H1 (cell line): ENCODE measurements at regions not wholly inside any gene's neighbourhood (a gene's known extent, or its start where the extent isn't known, plus 50 kb on each side); places are given as distances from the start of the nearest gene placed in this dataset.

Experiments used
- CTCF ChIA-PET: fragments of 300-600 bp; sonication (Branson Sonifier 250); formaldehyde crosslinking; loops from one replicate; lab custom pipeline; 2021; ENCODE audit not compliant: partially characterized antibody; lab: Charles Lee
- POLR2A ChIA-PET: fragments of 300-600 bp; sonication (Branson Sonifier 250); formaldehyde crosslinking; loops from one replicate; lab custom pipeline; 2021; ENCODE audit warnings: inconsistent platforms; ENCODE audit not compliant: partially characterized antibody; lab: Charles Lee
- DNase-seq, 2 experiments: peaks; one replicate each; pipeline versions ENCODE4 v3.0.0 to v3.0.0-alpha.2; 2010 to 2022; ENCODE audit warnings: low spot score in 2 of 2, low read depth in 1 of 2, mixed read lengths in 1 of 2
- FAIRE-seq: peaks from 2 replicates; lab custom pipeline; 2011; peaks lifted over from hg19 to GRCh38; lab: Jason Lieb, UNC
- H2AFZ ChIP-seq: 2 replicates; pipeline ENCODE4 v1.8.1; 2012; ENCODE audit warnings: low read length, inconsistent platforms
- H2AK5ac ChIP-seq: 2 replicates; pipeline ENCODE4 v1.6.1; 2013; ENCODE audit warnings: low read depth, low read length
- H2BK120ac ChIP-seq: replicated peaks from 2 replicates; pipeline ENCODE3; 2013; ENCODE audit warnings: low read depth, low read length, inconsistent platforms
- H2BK12ac ChIP-seq: 2 replicates; pipeline ENCODE4 v1.6.1; 2013; ENCODE audit warnings: low read depth, low read length
- H2BK15ac ChIP-seq: 2 replicates; pipeline ENCODE4 v1.6.1; 2013; ENCODE audit warnings: low read length
- H2BK20ac ChIP-seq: 2 replicates; pipeline ENCODE4 v1.6.1; 2013; ENCODE audit warnings: low read length
- H2BK5ac ChIP-seq: 2 replicates; pipeline ENCODE4 v1.6.1; 2013; ENCODE audit warnings: low read depth, low read length
- H3K14ac ChIP-seq: 2 replicates; pipeline ENCODE4 v1.6.1; 2013; ENCODE audit warnings: inconsistent platforms; ENCODE audit not compliant: insufficient read length
- H3K18ac ChIP-seq: 2 replicates; pipeline ENCODE4 v1.6.1; 2013; ENCODE audit warnings: low read length; ENCODE audit errors: extremely low read depth
- H3K23ac ChIP-seq: 2 replicates; pipeline ENCODE4 v1.6.1; 2013; ENCODE audit warnings: inconsistent platforms; ENCODE audit not compliant: insufficient read length
- H3K23me2 ChIP-seq: 2 replicates; pipeline ENCODE4 v1.6.1; 2013; ENCODE audit warnings: low read depth, low read length
- H3K27ac ChIP-seq: 2 replicates; pipeline ENCODE4 v1.6.1; 2011; ENCODE audit warnings: low read depth, low read length, inconsistent platforms
- H3K27me3 ChIP-seq, 4 experiments: replicated peaks in 1 of 4; 1 replicate in 1 of 4; 2 replicates in 3 of 4; pipeline versions ENCODE4 v1.6.1 to v1.8.1; 2011 to 2013; ENCODE audit warnings: low read length in 3 of 4, mild to moderate bottlenecking in 3 of 4, inconsistent platforms in 2 of 4, mixed read lengths in 2 of 4, moderate library complexity in 1 of 4; ENCODE audit not compliant: control insufficient read depth in 3 of 4, insufficient read depth in 3 of 4; ENCODE audit errors: extremely low read depth in 1 of 4
- H3K36me3 ChIP-seq, 4 experiments: 2 replicates each; pipeline versions ENCODE4 v1.6.1 to v1.8.1; 2011 to 2013; ENCODE audit warnings: mild to moderate bottlenecking in 4 of 4, low read length in 3 of 4, moderate library complexity in 2 of 4, control low read depth in 1 of 4, inconsistent platforms in 1 of 4; ENCODE audit not compliant: insufficient read depth in 4 of 4, control insufficient read depth in 2 of 4
- H3K4ac ChIP-seq: replicated peaks from 2 replicates; pipeline ENCODE3; 2013; ENCODE audit warnings: low read length, low read depth, mixed read lengths, inconsistent platforms; ENCODE audit not compliant: insufficient read length
- H3K4me1 ChIP-seq, 4 experiments: replicated peaks in 1 of 4; 1 replicate in 1 of 4; 2 replicates in 3 of 4; pipeline versions ENCODE4 v1.6.1 to v1.8.1; 2011 to 2013; ENCODE audit warnings: low read length in 3 of 4, inconsistent platforms in 2 of 4, mixed read lengths in 1 of 4; ENCODE audit not compliant: insufficient read depth in 4 of 4, control insufficient read depth in 3 of 4
- H3K4me2 ChIP-seq, 2 experiments: 2 replicates each; pipeline versions ENCODE4 v1.6.1 to v1.8.1; 2011 to 2013; ENCODE audit warnings: low read depth in 2 of 2, low read length in 2 of 2, control low read depth in 1 of 2, inconsistent platforms in 1 of 2, mild to moderate bottlenecking in 1 of 2; ENCODE audit not compliant: insufficient read depth in 1 of 2
- H3K4me3 ChIP-seq, 4 experiments: fragments of 200-600, 300-600 bp in 1 of 4; sonication (generic), shearing (Covaris generic), sonication (Bioruptor Twin) in 1 of 4; 2 replicates each; pipeline versions ENCODE4 v1.5.1 to v1.8.1; 2011 to 2016; ENCODE audit warnings: low read length in 4 of 4, low read depth in 3 of 4, control low read depth in 2 of 4, inconsistent platforms in 2 of 4, mild to moderate bottlenecking in 2 of 4, mixed read lengths in 1 of 4, moderate library complexity in 1 of 4; ENCODE audit not compliant: insufficient read depth in 2 of 4; ENCODE audit errors: extremely low read depth in 1 of 4
- H3K56ac ChIP-seq: replicated peaks from 2 replicates; pipeline ENCODE3; 2013; ENCODE audit warnings: low read depth, mild to moderate bottlenecking, mixed read lengths, low read length, inconsistent platforms; ENCODE audit not compliant: insufficient read length
- H3K79me1 ChIP-seq: 2 replicates; pipeline ENCODE4 v1.6.1; 2013; ENCODE audit warnings: low read depth, low read length, control low read depth
- H3K79me2 ChIP-seq, 2 experiments: 2 replicates each; pipeline versions ENCODE4 v1.6.1 to v1.8.1; 2012 to 2013; ENCODE audit warnings: low read length in 2 of 2, mild to moderate bottlenecking in 2 of 2, inconsistent platforms in 1 of 2; ENCODE audit not compliant: insufficient read depth in 2 of 2, control insufficient read depth in 1 of 2
- H3K9ac ChIP-seq, 4 experiments: replicated peaks in 1 of 4; 1 replicate in 1 of 4; 2 replicates in 3 of 4; pipeline versions ENCODE4 v1.6.1 to v1.8.1; 2011 to 2013; ENCODE audit warnings: low read depth in 3 of 4, low read length in 3 of 4, control low read depth in 2 of 4, mild to moderate bottlenecking in 2 of 4, moderate library complexity in 2 of 4, inconsistent platforms in 1 of 4; ENCODE audit errors: extremely low read depth in 1 of 4
- H3K9me3 ChIP-seq, 2 experiments: 2 replicates each; pipeline versions ENCODE4 v1.6.1 to v1.8.1; 2012 to 2013; ENCODE audit warnings: mild to moderate bottlenecking in 2 of 2, moderate library complexity in 2 of 2, control low read depth in 1 of 2, inconsistent platforms in 1 of 2, low read depth in 1 of 2, low read length in 1 of 2, mixed read lengths in 1 of 2; ENCODE audit not compliant: insufficient read depth in 2 of 2
- H4K20me1 ChIP-seq, 2 experiments: replicated peaks in 1 of 2; 2 replicates each; pipeline versions ENCODE3 to v1.8.1; 2011 to 2013; ENCODE audit warnings: inconsistent platforms in 2 of 2, low read length in 2 of 2, mild to moderate bottlenecking in 1 of 2; ENCODE audit not compliant: insufficient read depth in 2 of 2, control insufficient read depth in 1 of 2
- H4K5ac ChIP-seq: 2 replicates; pipeline ENCODE4 v1.6.1; 2013; ENCODE audit warnings: low read length, low read depth, mixed read lengths, inconsistent platforms; ENCODE audit not compliant: insufficient read length
- H4K8ac ChIP-seq: 2 replicates; pipeline ENCODE4 v1.8.0; 2013; ENCODE audit warnings: mild to moderate bottlenecking, moderate library complexity, low read length, inconsistent platforms; ENCODE audit not compliant: insufficient read depth; ENCODE audit errors: extremely low read depth
- H4K91ac ChIP-seq: replicated peaks from 2 replicates; pipeline ENCODE3; 2013; ENCODE audit warnings: low read length, mixed read lengths, inconsistent platforms; ENCODE audit not compliant: insufficient read length
- CEBPB ChIP-seq: IDR thresholded peaks from 2 replicates; pipeline ENCODE4 v1.6.1; 2012; ENCODE audit warnings: low read depth, low read length
- MAFK ChIP-seq: IDR thresholded peaks from 2 replicates; pipeline ENCODE4 v1.6.1; 2012; ENCODE audit warnings: low read depth, mild to moderate bottlenecking, improper control_type of control experiment, low read length
- SAP30 ChIP-seq: fragments of 300-600 bp; sonication (generic); IDR thresholded peaks from 2 replicates; pipeline ENCODE4 v1.7.1; 2012; ENCODE audit warnings: low read length, moderate library complexity, mild to moderate bottlenecking, inconsistent platforms; ENCODE audit not compliant: insufficient read depth, insufficient replicate concordance
- WGBS, 2 experiments: shearing (Covaris generic) in 1 of 2; methylation state at CpG; one replicate each; pipeline versions ENCODE4 v1.1.6 to v1.1.7; 2013 to 2015; ENCODE audit warnings: low lambda C conversion rate in 2 of 2, mixed read lengths in 2 of 2, inconsistent platforms in 1 of 2, low coverage in 1 of 2, missing lambda C conversion rate in 1 of 2; ENCODE audit not compliant: insufficient replicate concordance in 2 of 2, insufficient coverage in 1 of 2, insufficient read length in 1 of 2; ENCODE audit errors: extremely low coverage in 1 of 2, missing lambda C conversion rate in 1 of 2; 5-methylcytosine and 5-hydroxymethylcytosine counted together

DNA sequence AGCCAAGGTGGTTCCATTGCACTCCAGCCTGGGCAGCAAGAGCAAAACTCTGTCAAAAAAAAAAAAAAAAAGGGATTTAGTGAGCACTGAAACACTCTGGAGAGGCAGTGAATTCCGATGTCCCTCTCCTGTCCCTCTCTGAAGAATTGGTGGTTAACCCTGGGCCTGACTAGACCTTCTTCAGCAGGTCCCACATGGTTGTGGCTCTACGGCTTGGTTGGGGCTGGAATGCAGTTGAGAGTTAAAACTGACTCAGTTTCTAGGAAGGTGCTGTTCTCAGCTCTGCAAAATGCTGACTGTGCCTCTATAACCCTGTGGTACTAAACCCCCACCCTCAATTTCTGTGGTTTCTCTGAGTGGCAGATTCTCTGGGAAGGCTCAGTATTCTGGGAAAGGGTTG is 173.3 kb downstream of the SEC16B start:
- FAIRE-seq (no peak), DNase-seq (no peak)
- H4K8ac ChIP-seq = no peak overlapping the region
- H3K18ac ChIP-seq = 0 out of 2 replicates have a peak overlapping the region, but pooled peaks have one; percentile 55
- CTCF ChIA-PET = interaction anchor here (1.6 to 7.1 kb wide), 2 partner anchors 15 to 146 kb away, joined by 5 to 61 read pairs; no protein-coding TSS in a partner anchor
- no peak overlapping the region for H3K9ac ChIP-seq
- H3K79me2 ChIP-seq = no peaks in the 10 kb centered on the region
- H4K91ac ChIP-seq = peak overlapping the region; percentile 29
- H2BK15ac ChIP-seq = peak overlapping the region; percentile 47; the same call in 1 of the 2 replicates
- H3K79me1 ChIP-seq = no peaks in the 10 kb centered on the region
- no peak overlapping the region for H4K5ac ChIP-seq
- no peaks in the 10 kb centered on the region for H3K9me3 ChIP-seq
- no peak overlapping the region for H3K14ac ChIP-seq
- POLR2A ChIA-PET = interaction anchor here (0.7 kb wide), 1 partner anchor 681 kb away, joined by 3 read pairs; no protein-coding TSS in a partner anchor
- no peak overlapping the region for H3K4me2 ChIP-seq
- peak overlapping the region; percentile 12; the same call in 1 of the 2 replicates for H2BK5ac ChIP-seq
- 80% methylated on average over 2 of the region's 2 CpGs; no CpG with 5 or more reads in 1 of the 2 experiments for WGBS, 2 experiments
- no peak overlapping the region for H3K4me3 ChIP-seq
- H3K23ac ChIP-seq = no peak overlapping the region
- H2BK12ac ChIP-seq = no peak overlapping the region
- peaks cover 0 to 21% (median 5%) of the 10 kb centered on the region in 4 experiments; a peak in 6 of 7 replicates for H3K4me1 ChIP-seq
- TF ChIP-seq SAP30 (no peak), MAFK (no peak), CEBPB (no peak)
- no peaks in the 10 kb centered on the region for H3K23me2 ChIP-seq
- H2AFZ ChIP-seq = no peak overlapping the region
- no peak overlapping the region for H3K4ac ChIP-seq
- H2AK5ac ChIP-seq = no peak overlapping the region
- H2BK120ac ChIP-seq = no peak overlapping the region
- H3K56ac ChIP-seq = no peak overlapping the region
- H3K27me3 ChIP-seq = no peaks in the 10 kb centered on the region
- H3K27ac ChIP-seq = no peak overlapping the region
- H2BK20ac ChIP-seq = no peak overlapping the region; the same call in 1 of the 2 replicates
- no peaks in the 10 kb centered on the region for H3K36me3 ChIP-seq
- H4K20me1 ChIP-seq = no peaks in the 10 kb centered on the region
